OCI-LY7 (cell line): ENCODE measurements at regions not wholly inside any gene's neighbourhood (a gene's known extent, or its start where the extent isn't known, plus 50 kb on each side); places are given as distances from the start of the nearest gene placed in this dataset.

Experiments used
- BruUV-seq: library from RNA; stranded (reverse); fragments of 400-500 nt; replicated peaks from 2 replicates; lab custom pipeline; 2021; lab: Mats Ljungman, UMichigan
- CTCF ChIA-PET: fragments of 300-600 bp; sonication (Branson Sonifier 250); formaldehyde crosslinking; loops from one replicate; lab custom pipeline; 2022; ENCODE audit warnings: antibody characterized with exemption; ENCODE audit not compliant: unreplicated experiment; lab: Charles Lee
- POLR2A ChIA-PET: fragments of 300-600 bp; sonication (Branson Sonifier 250); formaldehyde crosslinking; loops from one replicate; lab custom pipeline; 2022; ENCODE audit warnings: antibody characterized with exemption; lab: Charles Lee
- DNase-seq: peaks from one replicate; pipeline ENCODE4 v3.0.0-alpha.2; 2015; ENCODE audit warnings: low spot score
- H2AFZ ChIP-seq: fragments of 200-600 bp; sonication (generic), shearing (Covaris generic); 2 replicates; pipeline ENCODE4 v1.6.1; 2014; ENCODE audit warnings: mild to moderate bottlenecking, antibody characterized with exemption, low read length, moderate library complexity
- H3K27ac ChIP-seq: fragments of 200-600 bp; sonication (generic); 2 replicates; pipeline ENCODE4 v1.5.1; 2014; ENCODE audit warnings: mixed run types, low read depth, mild to moderate bottlenecking, moderate library complexity, low read length, inconsistent platforms; ENCODE audit not compliant: poor library complexity, severe bottlenecking
- H3K36me3 ChIP-seq: fragments of 200-600 bp; sonication (generic); 2 replicates; pipeline ENCODE4 v1.6.1; 2014; ENCODE audit warnings: mild to moderate bottlenecking, antibody characterized with exemption, low read length, moderate library complexity, mixed read lengths; ENCODE audit not compliant: insufficient read depth
- H3K4me1 ChIP-seq: fragments of 200-600 bp; sonication (generic); 2 replicates; pipeline ENCODE4 v1.5.1; 2014; ENCODE audit warnings: mild to moderate bottlenecking, low read length; ENCODE audit not compliant: insufficient read depth, poor library complexity, severe bottlenecking
- H3K4me2 ChIP-seq: fragments of 200-600 bp; sonication (generic); 2 replicates; pipeline ENCODE4 v1.6.1; 2014; ENCODE audit warnings: mild to moderate bottlenecking, low read length
- H3K4me3 ChIP-seq: fragments of 200-600 bp; sonication (generic); 2 replicates; pipeline ENCODE4 v1.5.1; 2014; ENCODE audit warnings: mild to moderate bottlenecking, low read depth, low read length; ENCODE audit not compliant: poor library complexity, severe bottlenecking
- H3K79me2 ChIP-seq: fragments of 200-600 bp; sonication (generic); 2 replicates; pipeline ENCODE4 v1.6.1; 2016; ENCODE audit warnings: low read depth, mild to moderate bottlenecking, low read length, moderate library complexity, mixed read lengths; ENCODE audit not compliant: insufficient read depth
- H3K9me2 ChIP-seq: fragments of 200-600 bp; sonication (generic); 2 replicates; pipeline ENCODE4 v1.6.1; 2016; ENCODE audit warnings: mild to moderate bottlenecking, low read length, mixed read lengths; ENCODE audit not compliant: insufficient read depth
- H3K9me3 ChIP-seq: fragments of 200-600 bp; sonication (generic); 2 replicates; pipeline ENCODE4 v1.6.1; 2014; ENCODE audit warnings: mild to moderate bottlenecking, mixed run types, low read length, mixed read lengths
- H4K20me1 ChIP-seq: fragments of 200-600 bp; sonication (generic); 2 replicates; pipeline ENCODE4 v1.6.1; 2014; ENCODE audit warnings: mild to moderate bottlenecking, antibody characterized with exemption, low read length, moderate library complexity, mixed read lengths; ENCODE audit not compliant: insufficient read depth
- CTCF ChIP-seq: fragments of 200-600 bp; sonication (generic); conservative IDR thresholded peaks from 2 replicates; pipeline ENCODE4 v1.5.1; 2014; ENCODE audit warnings: mild to moderate bottlenecking, antibody characterized with exemption, low read length, moderate library complexity, mixed read lengths
- EZH2phosphoT487 ChIP-seq: fragments of 200-600 bp; sonication (generic); IDR thresholded peaks from 2 replicates; pipeline ENCODE4 v1.6.1; 2018; ENCODE audit warnings: low read depth, borderline replicate concordance, mild to moderate bottlenecking, mixed run types, antibody characterized with exemption, low read length, moderate library complexity, mixed read lengths
- intact Hi-C: fragments of 100-400 bp; cut with micrococcal nuclease; formaldehyde crosslinking; loops from one replicate; pipeline ENCODE4 v1.10.0; 2022; ENCODE audit not compliant: unreplicated experiment

GRCh38 chr12:78555802-78556201 lies 308.8 kb upstream of the SYT1 start:
- no TSS peak for BruUV-seq
- Histone ChIP-seq H3K36me3 (no peaks in the 10 kb centered on the region), H2AFZ (no peak overlapping the region), H3K4me1 (no peaks in the 10 kb centered on the region), H3K4me3 (no peak overlapping the region), H3K4me2 (no peak overlapping the region), H3K27ac (no peak overlapping the region), H3K9me2 (no peaks in the 10 kb centered on the region), H3K79me2 (no peaks in the 10 kb centered on the region), H3K9me3 (no peaks in the 10 kb centered on the region), H4K20me1 (no peaks in the 10 kb centered on the region)
- no peak for TF ChIP-seq CTCF
- ChIA-PET POLR2A (interaction anchor here (0.6 to 0.9 kb wide), 2 partner anchors 66 to 747 kb away, joined by 3 read pairs; no protein-coding TSS in a partner anchor), CTCF (no interaction called here)
- no peak for DNase-seq
- intact Hi-C loops: no loop called here

DNA sequence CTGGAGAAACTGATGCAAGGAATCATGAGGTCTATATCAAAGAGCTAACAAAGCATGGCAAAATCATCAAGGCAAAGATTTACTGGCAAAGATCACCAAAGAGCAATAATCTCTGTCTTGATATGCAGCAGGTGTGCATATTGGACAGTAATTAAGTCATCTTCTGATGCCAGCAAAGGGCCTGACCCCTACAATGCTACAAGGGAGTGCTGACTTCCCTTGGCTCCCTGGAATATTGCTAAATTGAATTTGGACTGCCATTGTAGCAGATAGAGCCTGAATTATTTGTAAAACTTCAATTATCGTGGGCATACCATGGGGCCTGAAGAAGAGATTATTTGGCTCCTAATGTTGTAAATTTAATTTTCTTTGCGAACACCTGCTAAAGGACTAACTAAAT lies 307.9 kb upstream of the SYT1 start:
- Histone ChIP-seq H2AFZ (no peak overlapping the region), H4K20me1 (no peaks in the 10 kb centered on the region), H3K9me2 (no peaks in the 10 kb centered on the region), H3K27ac (no peak overlapping the region), H3K36me3 (no peaks in the 10 kb centered on the region), H3K4me2 (no peak overlapping the region), H3K9me3 (no peaks in the 10 kb centered on the region), H3K4me1 (no peaks in the 10 kb centered on the region), H3K4me3 (no peak overlapping the region), H3K79me2 (no peaks in the 10 kb centered on the region)
- TF ChIP-seq CTCF (no peak), EZH2phosphoT487 (no peak)
- ChIA-PET CTCF (no interaction called here), POLR2A (interaction anchor here (0.6 kb wide), 1 partner anchor 22 kb away, joined by 3 read pairs; no protein-coding TSS in a partner anchor)
- DNase-seq: no peak
- no TSS peak for BruUV-seq
- intact Hi-C loops: no loop called here

DNA sequence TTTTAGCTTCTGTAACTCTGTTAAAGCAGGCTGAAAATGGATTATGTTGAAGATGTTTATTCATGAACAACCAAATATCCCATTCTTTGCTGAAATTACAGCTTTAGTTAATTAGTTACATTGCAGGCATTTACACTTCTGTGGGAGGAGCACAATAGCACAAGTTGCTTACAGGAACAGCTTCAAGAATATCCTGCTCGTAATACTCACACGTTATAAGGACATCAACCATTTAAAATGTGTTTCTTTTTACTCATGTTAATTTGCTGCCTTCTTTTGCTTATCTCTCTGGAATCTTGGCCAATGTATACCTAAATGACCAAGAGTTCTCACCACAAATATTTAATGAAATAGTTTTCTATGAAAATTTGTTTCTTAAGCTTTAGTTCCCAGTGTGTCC lies 305.2 kb upstream of the SYT1 start:
- H3K4me3 ChIP-seq: no peak overlapping the region
- no peak overlapping the region for H3K27ac ChIP-seq
- TF ChIP-seq EZH2phosphoT487: no peak
- no peak for TF ChIP-seq CTCF
- no peaks in the 10 kb centered on the region for H3K9me3 ChIP-seq
- H3K4me2 ChIP-seq: no peak overlapping the region
- intact Hi-C loops: no loop called here
- CTCF ChIA-PET: no interaction called here
- H3K36me3 ChIP-seq: no peaks in the 10 kb centered on the region
- POLR2A ChIA-PET: interaction anchor here (0.7 to 1.2 kb wide), 2 partner anchors 9 kb away, joined by 3 to 4 read pairs; no protein-coding TSS in a partner anchor
- no TSS peak for BruUV-seq
- H3K79me2 ChIP-seq: no peaks in the 10 kb centered on the region
- H2AFZ ChIP-seq: no peak overlapping the region
- no peak for DNase-seq
- no peaks in the 10 kb centered on the region for H4K20me1 ChIP-seq
- no peaks in the 10 kb centered on the region for H3K9me2 ChIP-seq
- no peaks in the 10 kb centered on the region for H3K4me1 ChIP-seq
